ENCODE measurements at regions not wholly inside any gene's neighbourhood (a gene's known extent, or its start where the extent isn't known, plus 50 kb on each side); places are given as distances from the start of the nearest gene placed in this dataset.

GRCh38 chr3:168859143-168859542 is 763.4 kb upstream of the GOLIM4 start:
- DNase-seq (ENCODE audit: low spot score in 2 of 2) (no peak), ATAC-seq (no peak)
- no peak overlapping the region for H3K4me3 Mint-ChIP-seq
- no peaks in the 10 kb centered on the region for H3K36me3 Mint-ChIP-seq
- no peak overlapping the region for H3K27ac Mint-ChIP-seq
- peaks cover 10% of the 10 kb centered on the region for H3K9me3 Mint-ChIP-seq
- H3K4me1 Mint-ChIP-seq: no peaks in the 10 kb centered on the region

- ATAC-seq (no peak), DNase-seq (ENCODE audit: low spot score in 2 of 2) (no peak)
- H3K4me3 Mint-ChIP-seq: no peak overlapping the region
- H3K36me3 Mint-ChIP-seq: no peaks in the 10 kb centered on the region
- H3K4me1 Mint-ChIP-seq: no peaks in the 10 kb centered on the region
- H3K27ac Mint-ChIP-seq: no peak overlapping the region
- H3K9me3 Mint-ChIP-seq: peaks cover 12% of the 10 kb centered on the region
Observed at GRCh38 chr3:168858327-168858726, 762.6 kb upstream of the GOLIM4 start.

- Mint-ChIP-seq H3K4me1 (no peaks in the 10 kb centered on the region), H3K36me3 (no peaks in the 10 kb centered on the region), H3K27ac (no peak overlapping the region), H3K4me3 (no peak overlapping the region), H3K9me3 (peaks cover 17% of the 10 kb centered on the region)
- DNase-seq (ENCODE audit: low spot score in 2 of 2) (no peak), ATAC-seq (no peak)
Observed at GRCh38 chr3:168850109-168850508, 754.4 kb upstream of the GOLIM4 start.

- H3K9me3 Mint-ChIP-seq: peaks cover 12% of the 10 kb centered on the region
- H3K36me3 Mint-ChIP-seq: no peaks in the 10 kb centered on the region
- ATAC-seq: no peak
- no peak overlapping the region for H3K4me3 Mint-ChIP-seq
- H3K27ac Mint-ChIP-seq: no peak overlapping the region
- no peak for DNase-seq (ENCODE audit: low spot score in 2 of 2)
- H3K4me1 Mint-ChIP-seq: no peaks in the 10 kb centered on the region
Observed at GRCh38 chr3:168847291-168847883, 751.7 kb upstream of the GOLIM4 start.

GRCh38 chr3:168844894-168845482 is 749.3 kb upstream of the GOLIM4 start:
- DNase-seq (ENCODE audit: low spot score in 2 of 2) (no peak), ATAC-seq (no peak)
- Mint-ChIP-seq H3K27ac (no peak overlapping the region), H3K36me3 (no peaks in the 10 kb centered on the region), H3K4me1 (no peaks in the 10 kb centered on the region), H3K4me3 (no peak overlapping the region), H3K9me3 (peaks cover 12% of the 10 kb centered on the region)

GRCh38 chr3:168844472-168844871 is 748.7 kb upstream of the GOLIM4 start:
- Mint-ChIP-seq H3K9me3 (peaks cover 12% of the 10 kb centered on the region), H3K36me3 (no peaks in the 10 kb centered on the region), H3K4me1 (no peaks in the 10 kb centered on the region), H3K4me3 (no peak overlapping the region), H3K27ac (no peak overlapping the region)
- ATAC-seq (no peak), DNase-seq (ENCODE audit: low spot score in 2 of 2) (no peak)

GRCh38 chr3:168843481-168843880 is 747.8 kb upstream of the GOLIM4 start:
- Mint-ChIP-seq H3K36me3 (no peaks in the 10 kb centered on the region), H3K4me1 (no peaks in the 10 kb centered on the region), H3K9me3 (peaks cover 12% of the 10 kb centered on the region), H3K4me3 (no peak overlapping the region), H3K27ac (no peak overlapping the region)
- ATAC-seq (no peak), DNase-seq (ENCODE audit: low spot score in 2 of 2) (no peak)

- peaks cover 3% of the 10 kb centered on the region for H3K9me3 Mint-ChIP-seq
- H3K4me3 Mint-ChIP-seq: no peak overlapping the region
Observed at GRCh38 chr3:168839653-168840052, 743.9 kb upstream of the GOLIM4 start.

GRCh38 chr3:168834558-168834957 is 738.8 kb upstream of the GOLIM4 start:
- no peak overlapping the region for H3K4me3 Mint-ChIP-seq
- DNase-seq (ENCODE audit: low spot score in 2 of 2) (no peak), ATAC-seq (no peak)
- H3K36me3 Mint-ChIP-seq: no peaks in the 10 kb centered on the region
- H3K4me1 Mint-ChIP-seq: no peaks in the 10 kb centered on the region
- H3K27ac Mint-ChIP-seq: no peak overlapping the region
- H3K9me3 Mint-ChIP-seq: peaks cover 3% of the 10 kb centered on the region

More at GRCh38 chr3:168839653-168840052, 743.9 kb upstream of the GOLIM4 start:
- Mint-ChIP-seq H3K36me3 (no peaks in the 10 kb centered on the region), H3K27ac (no peak overlapping the region), H3K4me1 (no peaks in the 10 kb centered on the region)
- ATAC-seq (no peak), DNase-seq (ENCODE audit: low spot score in 2 of 2) (no peak)

- no peaks in the 10 kb centered on the region for H3K4me1 Mint-ChIP-seq
- ATAC-seq (no peak), DNase-seq (ENCODE audit: low spot score in 2 of 2) (no peak)
Observed at GRCh38 chr3:168828943-168829342, 733.2 kb upstream of the GOLIM4 start.

GRCh38 chr3:168828536-168828935 is 732.8 kb upstream of the GOLIM4 start:
- DNase-seq (ENCODE audit: low spot score in 2 of 2): no peak
- ATAC-seq: no peak
- no peak overlapping the region for H3K4me3 Mint-ChIP-seq
- no peaks in the 10 kb centered on the region for H3K36me3 Mint-ChIP-seq
- H3K4me1 Mint-ChIP-seq: no peaks in the 10 kb centered on the region
- no peaks in the 10 kb centered on the region for H3K9me3 Mint-ChIP-seq
- H3K27ac Mint-ChIP-seq: no peak overlapping the region

More at GRCh38 chr3:168828943-168829342, 733.2 kb upstream of the GOLIM4 start:
- no peak overlapping the region for H3K4me3 Mint-ChIP-seq
- no peaks in the 10 kb centered on the region for H3K9me3 Mint-ChIP-seq
- H3K27ac Mint-ChIP-seq: no peak overlapping the region
- H3K36me3 Mint-ChIP-seq: no peaks in the 10 kb centered on the region

GRCh38 chr3:168828014-168828413 is 732.3 kb upstream of the GOLIM4 start:
- no peak for DNase-seq (ENCODE audit: low spot score in 2 of 2)
- Mint-ChIP-seq H3K36me3 (no peaks in the 10 kb centered on the region), H3K4me3 (no peak overlapping the region), H3K27ac (no peak overlapping the region), H3K9me3 (no peaks in the 10 kb centered on the region), H3K4me1 (no peaks in the 10 kb centered on the region)
- no peak for ATAC-seq

- no peak for ATAC-seq
- Mint-ChIP-seq H3K4me3 (no peak overlapping the region), H3K4me1 (no peaks in the 10 kb centered on the region), H3K36me3 (no peaks in the 10 kb centered on the region), H3K9me3 (no peaks in the 10 kb centered on the region), H3K27ac (no peak overlapping the region)
- DNase-seq (ENCODE audit: low spot score in 2 of 2): no peak
Observed at GRCh38 chr3:168824107-168824506, 728.4 kb upstream of the GOLIM4 start.

- Mint-ChIP-seq H3K4me1 (no peaks in the 10 kb centered on the region), H3K27ac (no peak overlapping the region), H3K9me3 (no peaks in the 10 kb centered on the region), H3K4me3 (no peak overlapping the region), H3K36me3 (no peaks in the 10 kb centered on the region)
- DNase-seq (ENCODE audit: low spot score in 2 of 2) (no peak), ATAC-seq (no peak)
Observed at GRCh38 chr3:168823466-168823865, 727.7 kb upstream of the GOLIM4 start.

GRCh38 chr3:168820810-168821415 is 725.2 kb upstream of the GOLIM4 start:
- DNase-seq (ENCODE audit: low spot score in 2 of 2) (no peak), ATAC-seq (no peak)
- Mint-ChIP-seq H3K36me3 (no peaks in the 10 kb centered on the region), H3K4me3 (no peak overlapping the region), H3K9me3 (peaks cover 8% of the 10 kb centered on the region), H3K4me1 (no peaks in the 10 kb centered on the region), H3K27ac (no peak overlapping the region)

GRCh38 chr3:168817177-168817576 is 721.5 kb upstream of the GOLIM4 start:
- peaks cover 8% of the 10 kb centered on the region for H3K9me3 Mint-ChIP-seq
- DNase-seq (ENCODE audit: low spot score in 2 of 2) (no peak), ATAC-seq (no peak)
- no peaks in the 10 kb centered on the region for H3K4me1 Mint-ChIP-seq
- no peak overlapping the region for H3K27ac Mint-ChIP-seq
- no peak overlapping the region for H3K4me3 Mint-ChIP-seq
- H3K36me3 Mint-ChIP-seq: no peaks in the 10 kb centered on the region

Data from stimulated activated effector memory CD8-positive, alpha-beta T cell treated with anti-CD3 and anti-CD28 coated beads, Interleukin-12 subunit alpha, Interleukin-12 subunit beta, amount 100 ng/mL, for 72 hours (primary cell).